Activated naive CD4-positive, alpha-beta T cell treated with anti-CD3 and anti-CD28 coated beads, Interleukin-2, amount 50 U/mL, for 24 hours (primary cell): ENCODE measurements at regions not wholly inside any gene's neighbourhood (a gene's known extent, or its start where the extent isn't known, plus 50 kb on each side); places are given as distances from the start of the nearest gene placed in this dataset.

Source experiments
- H3K27ac Mint-ChIP-seq: one replicate; pipeline ENCODE4 v1.8.0; 2021; ENCODE audit warnings: mild to moderate bottlenecking, mixed read lengths
- H3K27me3 Mint-ChIP-seq: one replicate; pipeline ENCODE4 v1.8.0; 2021; ENCODE audit warnings: mixed read lengths
- H3K36me3 Mint-ChIP-seq: one replicate; pipeline ENCODE4 v1.8.0; 2021; ENCODE audit warnings: mixed read lengths
- H3K4me1 Mint-ChIP-seq: one replicate; pipeline ENCODE4 v1.8.0; 2021; ENCODE audit warnings: mixed read lengths
- H3K4me3 Mint-ChIP-seq: one replicate; pipeline ENCODE4 v1.8.0; 2021; ENCODE audit warnings: mild to moderate bottlenecking, mixed read lengths
- H3K9me3 Mint-ChIP-seq: one replicate; pipeline ENCODE4 v1.8.0; 2021; ENCODE audit warnings: mixed read lengths

- no peaks in the 10 kb centered on the region for H3K4me1 Mint-ChIP-seq
- no peaks in the 10 kb centered on the region for H3K27me3 Mint-ChIP-seq
- H3K9me3 Mint-ChIP-seq, result peaks cover 9% of the 10 kb centered on the region
- H3K27ac Mint-ChIP-seq, result no peak overlapping the region
- no peak overlapping the region for H3K4me3 Mint-ChIP-seq
- no peaks in the 10 kb centered on the region for H3K36me3 Mint-ChIP-seq
Measured at GRCh38 chr3:73952781-73953180, 328.0 kb upstream of the PDZRN3 start.

GRCh38 chr3:73950865-73951558 is 326.3 kb upstream of the PDZRN3 start:
- no peak overlapping the region for H3K4me3 Mint-ChIP-seq
- no peaks in the 10 kb centered on the region for H3K27me3 Mint-ChIP-seq
- no peak overlapping the region for H3K27ac Mint-ChIP-seq
- H3K4me1 Mint-ChIP-seq, result no peaks in the 10 kb centered on the region
- no peaks in the 10 kb centered on the region for H3K36me3 Mint-ChIP-seq
- H3K9me3 Mint-ChIP-seq, result peaks cover 9% of the 10 kb centered on the region

GRCh38 chr3:73945541-73945940 is 320.8 kb upstream of the PDZRN3 start:
- Mint-ChIP-seq H3K27me3 (no peaks in the 10 kb centered on the region), H3K9me3 (no peaks in the 10 kb centered on the region), H3K4me1 (no peaks in the 10 kb centered on the region), H3K4me3 (no peak overlapping the region), H3K27ac (no peak overlapping the region), H3K36me3 (no peaks in the 10 kb centered on the region)

- Mint-ChIP-seq H3K4me3 (no peak overlapping the region), H3K36me3 (no peaks in the 10 kb centered on the region), H3K9me3 (no peaks in the 10 kb centered on the region), H3K4me1 (no peaks in the 10 kb centered on the region), H3K27me3 (no peaks in the 10 kb centered on the region), H3K27ac (no peak overlapping the region)
Measured at GRCh38 chr3:73939985-73940384, 315.2 kb upstream of the PDZRN3 start.

GRCh38 chr3:73933585-73933984 is 308.8 kb upstream of the PDZRN3 start:
- no peaks in the 10 kb centered on the region for H3K9me3 Mint-ChIP-seq
- H3K4me3 Mint-ChIP-seq, result no peak overlapping the region
- H3K27ac Mint-ChIP-seq, result no peak overlapping the region
- no peaks in the 10 kb centered on the region for H3K27me3 Mint-ChIP-seq
- no peaks in the 10 kb centered on the region for H3K4me1 Mint-ChIP-seq
- no peaks in the 10 kb centered on the region for H3K36me3 Mint-ChIP-seq

GRCh38 chr3:73927203-73927570 is 302.4 kb upstream of the PDZRN3 start:
- Mint-ChIP-seq H3K36me3 (no peaks in the 10 kb centered on the region), H3K27ac (no peak overlapping the region), H3K27me3 (no peaks in the 10 kb centered on the region), H3K9me3 (peaks cover 4% of the 10 kb centered on the region), H3K4me3 (no peak overlapping the region), H3K4me1 (no peaks in the 10 kb centered on the region)

- H3K9me3 Mint-ChIP-seq, result peaks cover 4% of the 10 kb centered on the region
- no peaks in the 10 kb centered on the region for H3K27me3 Mint-ChIP-seq
- no peak overlapping the region for H3K27ac Mint-ChIP-seq
- H3K36me3 Mint-ChIP-seq, result no peaks in the 10 kb centered on the region
- H3K4me3 Mint-ChIP-seq, result no peak overlapping the region
- no peaks in the 10 kb centered on the region for H3K4me1 Mint-ChIP-seq
Measured at GRCh38 chr3:73926360-73927202, 301.8 kb upstream of the PDZRN3 start.

- no peak overlapping the region for H3K27ac Mint-ChIP-seq
- H3K4me1 Mint-ChIP-seq, result no peaks in the 10 kb centered on the region
- H3K4me3 Mint-ChIP-seq, result no peak overlapping the region
- no peaks in the 10 kb centered on the region for H3K27me3 Mint-ChIP-seq
- peaks cover 4% of the 10 kb centered on the region for H3K9me3 Mint-ChIP-seq
- no peaks in the 10 kb centered on the region for H3K36me3 Mint-ChIP-seq
Measured at GRCh38 chr3:73925011-73925410, 300.3 kb upstream of the PDZRN3 start.

GRCh38 chr3:73924048-73924447 is 299.3 kb upstream of the PDZRN3 start:
- Mint-ChIP-seq H3K4me3 (no peak overlapping the region), H3K4me1 (no peaks in the 10 kb centered on the region), H3K9me3 (peaks cover 4% of the 10 kb centered on the region), H3K36me3 (no peaks in the 10 kb centered on the region), H3K27ac (no peak overlapping the region), H3K27me3 (no peaks in the 10 kb centered on the region)

- Mint-ChIP-seq H3K27me3 (no peaks in the 10 kb centered on the region), H3K9me3 (peaks cover 4% of the 10 kb centered on the region), H3K4me1 (no peaks in the 10 kb centered on the region), H3K4me3 (no peak overlapping the region), H3K36me3 (no peaks in the 10 kb centered on the region), H3K27ac (no peak overlapping the region)
Measured at GRCh38 chr3:73917643-73918042, 292.9 kb upstream of the PDZRN3 start.

- no peaks in the 10 kb centered on the region for H3K36me3 Mint-ChIP-seq
- no peaks in the 10 kb centered on the region for H3K27me3 Mint-ChIP-seq
- no peaks in the 10 kb centered on the region for H3K4me1 Mint-ChIP-seq
- H3K4me3 Mint-ChIP-seq, result no peak overlapping the region
- no peak overlapping the region for H3K27ac Mint-ChIP-seq
- no peaks in the 10 kb centered on the region for H3K9me3 Mint-ChIP-seq
Measured at GRCh38 chr3:73915886-73916285, 291.1 kb upstream of the PDZRN3 start.

- Mint-ChIP-seq H3K9me3 (peaks cover 10% of the 10 kb centered on the region), H3K27ac (no peak overlapping the region), H3K27me3 (no peaks in the 10 kb centered on the region), H3K36me3 (no peaks in the 10 kb centered on the region), H3K4me3 (no peak overlapping the region), H3K4me1 (no peaks in the 10 kb centered on the region)
Measured at GRCh38 chr3:73908218-73908617, 283.5 kb upstream of the PDZRN3 start.

- H3K4me1 Mint-ChIP-seq, result no peaks in the 10 kb centered on the region
- H3K36me3 Mint-ChIP-seq, result no peaks in the 10 kb centered on the region
- no peaks in the 10 kb centered on the region for H3K27me3 Mint-ChIP-seq
- no peak overlapping the region for H3K27ac Mint-ChIP-seq
- H3K4me3 Mint-ChIP-seq, result no peak overlapping the region
- peaks cover 7% of the 10 kb centered on the region for H3K9me3 Mint-ChIP-seq
Measured at GRCh38 chr3:73901686-73902085, 276.9 kb upstream of the PDZRN3 start.

GRCh38 chr3:73894474-73895213 is 269.9 kb upstream of the PDZRN3 start:
- no peaks in the 10 kb centered on the region for H3K4me1 Mint-ChIP-seq
- peaks cover 16% of the 10 kb centered on the region for H3K9me3 Mint-ChIP-seq
- no peaks in the 10 kb centered on the region for H3K27me3 Mint-ChIP-seq
- no peaks in the 10 kb centered on the region for H3K36me3 Mint-ChIP-seq
- H3K4me3 Mint-ChIP-seq, result no peak overlapping the region
- no peak overlapping the region for H3K27ac Mint-ChIP-seq

- Mint-ChIP-seq H3K27ac (no peak overlapping the region), H3K4me3 (no peak overlapping the region), H3K27me3 (no peaks in the 10 kb centered on the region), H3K9me3 (peaks cover 19% of the 10 kb centered on the region), H3K4me1 (no peaks in the 10 kb centered on the region), H3K36me3 (no peaks in the 10 kb centered on the region)
Measured at GRCh38 chr3:73893089-73893488, 268.3 kb upstream of the PDZRN3 start.

GRCh38 chr3:73885862-73886261 is 261.1 kb upstream of the PDZRN3 start:
- no peak overlapping the region for H3K27ac Mint-ChIP-seq
- no peak overlapping the region for H3K4me3 Mint-ChIP-seq
- no peaks in the 10 kb centered on the region for H3K27me3 Mint-ChIP-seq
- H3K4me1 Mint-ChIP-seq, result no peaks in the 10 kb centered on the region
- peaks cover 6% of the 10 kb centered on the region for H3K9me3 Mint-ChIP-seq
- no peaks in the 10 kb centered on the region for H3K36me3 Mint-ChIP-seq
